HG02610 (cell line): ENCODE measurements at regions not wholly inside any gene's neighbourhood (a gene's known extent, or its start where the extent isn't known, plus 50 kb on each side); places are given as distances from the start of the nearest gene placed in this dataset.

Experiments
- ATAC-seq: cut with Tn5 transposase; IDR thresholded peaks from one replicate; pipeline ENCODE4 v1.9.1; 2021; ENCODE audit warnings: mild to moderate bottlenecking, moderate library complexity; ENCODE audit not compliant: unreplicated experiment

DNA sequence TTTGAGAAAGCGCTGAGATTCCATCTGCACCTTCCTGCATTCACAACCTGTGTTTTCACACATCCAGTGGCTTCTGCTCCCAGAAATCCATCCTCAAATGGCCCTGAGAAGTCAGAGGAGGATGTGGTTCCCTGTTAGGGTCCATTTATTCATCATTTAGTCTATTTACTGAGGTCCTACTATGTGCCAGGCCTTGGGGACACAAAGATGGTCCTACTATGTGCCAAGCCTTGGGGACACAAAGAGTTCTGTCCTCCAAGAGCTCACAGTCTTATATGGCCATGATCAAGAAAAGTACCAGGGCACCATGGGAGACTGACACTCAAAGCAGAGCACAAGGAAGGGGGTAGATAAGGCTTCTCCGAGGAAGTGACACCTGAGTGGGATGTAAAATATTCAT is 147.1 kb upstream of the ATP1B1 start:
- ATAC-seq = no peak

GRCh38 chr1:168960114-168960513 is 146.4 kb upstream of the ATP1B1 start:
- no peak for ATAC-seq

DNA sequence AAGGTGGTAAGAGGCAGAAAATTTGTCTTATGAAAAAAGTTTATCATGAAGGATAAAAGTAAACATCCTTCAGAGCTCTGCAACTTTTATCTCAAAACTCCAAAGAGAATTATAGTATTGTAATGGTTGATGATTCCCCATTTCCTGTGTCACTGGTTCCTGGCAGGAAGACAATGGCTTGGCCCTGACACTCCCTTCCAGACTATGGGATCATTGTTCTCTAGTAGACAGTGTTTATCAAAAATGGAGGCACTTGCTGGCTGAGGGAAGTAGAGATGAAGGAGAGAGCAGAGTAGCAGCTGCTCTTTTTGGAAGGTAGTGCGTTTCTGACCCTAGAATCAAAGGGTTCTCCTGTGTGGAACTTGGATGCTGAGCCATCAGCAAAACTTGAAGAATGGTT is 145.9 kb upstream of the ATP1B1 start:
- no peak for ATAC-seq

GRCh38 chr1:168963601-168964000 is 142.9 kb upstream of the ATP1B1 start:
- no peak for ATAC-seq

- no peak for ATAC-seq
Observed at GRCh38 chr1:168964478-168964877, 142.0 kb upstream of the ATP1B1 start.

DNA sequence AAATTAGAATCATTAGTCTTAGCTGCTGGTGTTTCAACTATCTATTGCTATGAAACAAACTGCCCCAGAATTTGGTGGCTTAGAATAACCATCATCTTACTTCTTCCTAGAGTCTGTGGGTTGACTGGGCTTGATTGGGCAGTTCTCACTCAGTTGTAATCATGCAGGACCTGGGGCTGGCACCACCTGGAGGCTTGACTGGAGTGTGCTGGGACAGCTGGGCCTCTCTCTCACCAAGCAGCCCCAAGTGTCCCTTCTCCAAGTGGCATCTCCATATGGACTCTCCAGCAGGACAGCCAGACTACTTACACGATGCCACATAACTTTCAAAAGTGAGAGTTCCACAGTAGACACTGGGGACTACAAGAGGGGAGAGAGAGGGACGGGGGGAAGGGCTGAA is 140.3 kb upstream of the ATP1B1 start:
- ATAC-seq = no peak

GRCh38 chr1:168966636-168967035 is 139.9 kb upstream of the ATP1B1 start:
- no peak for ATAC-seq

DNA sequence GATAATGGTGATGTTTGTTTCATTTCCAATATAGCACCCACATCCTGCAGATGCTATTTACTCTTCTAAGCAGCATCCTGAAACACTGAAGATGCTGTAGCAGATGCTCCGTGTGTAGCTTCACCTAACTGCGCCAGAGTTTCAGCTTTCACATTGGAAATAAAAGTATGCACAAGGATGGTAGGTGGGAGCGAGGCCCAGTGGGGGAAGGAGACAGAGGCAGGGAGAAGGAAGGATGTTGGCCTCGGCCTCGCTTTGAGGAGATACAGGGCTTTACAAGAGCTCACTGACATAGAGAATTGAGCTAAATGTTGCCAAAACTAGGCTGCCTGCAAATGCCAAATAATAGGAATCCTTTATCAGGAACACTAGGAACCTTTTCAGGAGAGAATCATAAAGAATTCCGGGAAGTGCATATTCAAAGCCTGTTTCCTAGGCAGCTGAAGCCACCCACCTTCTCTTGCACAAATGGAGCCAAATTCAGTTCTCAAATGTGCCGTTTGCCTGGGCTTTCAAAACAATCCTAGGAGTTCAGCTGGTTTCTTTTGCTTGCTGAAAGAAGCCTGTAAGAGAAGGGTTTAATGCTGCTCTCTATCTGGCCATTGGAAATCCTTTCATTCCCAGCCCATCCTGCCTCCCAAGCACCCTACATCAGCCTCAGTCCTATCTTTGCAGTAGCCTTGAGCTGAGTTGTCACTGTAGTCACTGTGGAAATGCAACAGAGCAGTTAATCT is 135.4 kb upstream of the ATP1B1 start:
- ATAC-seq = no peak

DNA sequence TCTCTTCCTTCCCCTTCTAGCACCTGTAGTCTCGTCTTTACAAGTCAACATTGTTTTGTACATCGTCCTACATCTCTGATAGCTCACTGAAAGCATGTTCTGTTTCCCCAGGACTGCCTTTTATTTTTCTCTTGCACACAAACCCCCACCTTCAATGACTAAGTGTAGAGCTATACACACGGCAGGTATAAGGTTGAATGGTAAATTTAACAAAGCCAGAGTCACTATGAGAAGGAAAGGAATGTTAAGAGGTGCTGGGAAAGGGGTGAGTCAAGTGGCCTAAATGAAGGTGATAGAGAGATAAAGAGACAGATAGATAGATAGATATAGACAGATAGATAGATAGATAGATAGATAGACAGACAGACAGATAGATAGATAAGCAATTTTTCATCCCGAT is 134.3 kb upstream of the ATP1B1 start:
- ATAC-seq = no peak

DNA sequence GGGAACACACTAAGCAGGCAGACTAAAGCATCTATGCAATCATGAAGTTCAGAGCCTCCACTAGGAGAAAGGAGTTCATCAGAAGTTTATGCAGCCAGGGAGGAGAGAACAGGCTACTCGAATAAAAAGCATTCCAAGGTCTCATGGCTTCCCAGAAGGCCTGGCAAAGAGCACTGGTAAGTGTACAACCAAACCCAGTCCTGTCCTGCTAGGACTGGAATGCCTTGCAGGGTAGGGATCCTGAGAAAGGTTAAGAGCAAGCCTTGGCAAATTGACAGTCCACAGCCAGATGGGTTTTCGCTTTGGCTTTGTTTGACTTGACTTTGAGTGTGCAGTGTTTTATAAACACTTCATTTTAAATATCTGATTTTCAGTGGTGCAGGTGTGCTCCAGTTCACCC is 133.6 kb upstream of the ATP1B1 start:
- no peak for ATAC-seq

DNA sequence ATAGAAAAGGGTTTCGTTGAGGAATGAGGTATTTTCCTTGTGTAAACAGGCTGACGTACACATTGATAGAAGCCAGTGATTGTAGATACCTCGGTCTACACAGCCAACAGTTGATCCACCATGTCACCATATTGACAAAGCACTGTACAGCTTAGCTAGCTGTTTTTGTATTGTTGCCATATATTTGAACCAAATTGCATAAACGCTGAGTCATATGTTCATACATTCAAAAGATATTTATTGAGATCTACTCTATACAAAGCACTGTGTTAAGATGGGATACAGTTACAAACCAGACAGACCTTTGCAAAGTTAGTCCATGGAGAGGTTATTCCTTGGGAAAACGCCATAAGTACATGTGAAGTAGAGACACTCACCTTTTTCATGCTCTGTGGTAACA is 132.4 kb upstream of the ATP1B1 start:
- no peak for ATAC-seq

- no peak for ATAC-seq
Observed at GRCh38 chr1:168974611-168975010, 131.9 kb upstream of the ATP1B1 start.

GRCh38 chr1:168976267-168976666 is 130.2 kb upstream of the ATP1B1 start:
- ATAC-seq = no peak

- no peak for ATAC-seq
Observed at GRCh38 chr1:168977618-168978017, 128.9 kb upstream of the ATP1B1 start.

DNA sequence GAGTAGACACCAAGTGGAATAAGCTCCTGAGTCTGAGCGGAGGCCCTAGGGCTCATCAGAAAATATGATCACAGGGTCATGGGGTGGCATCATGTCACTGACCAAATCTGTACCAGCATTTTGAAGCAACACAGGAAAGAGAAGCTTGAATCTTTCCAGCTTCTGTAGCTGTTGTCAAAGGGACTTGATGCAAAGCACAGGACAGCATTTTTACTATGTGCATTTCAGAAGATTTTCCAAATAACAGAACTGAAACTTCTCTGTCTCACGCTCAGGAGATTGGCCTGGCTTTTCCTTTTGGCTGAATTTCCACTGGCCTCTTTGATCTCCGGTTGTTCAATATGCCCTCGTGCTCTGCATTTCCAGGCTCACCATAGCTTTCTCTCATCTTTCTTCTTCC is 127.2 kb upstream of the ATP1B1 start:
- ATAC-seq = no peak

DNA sequence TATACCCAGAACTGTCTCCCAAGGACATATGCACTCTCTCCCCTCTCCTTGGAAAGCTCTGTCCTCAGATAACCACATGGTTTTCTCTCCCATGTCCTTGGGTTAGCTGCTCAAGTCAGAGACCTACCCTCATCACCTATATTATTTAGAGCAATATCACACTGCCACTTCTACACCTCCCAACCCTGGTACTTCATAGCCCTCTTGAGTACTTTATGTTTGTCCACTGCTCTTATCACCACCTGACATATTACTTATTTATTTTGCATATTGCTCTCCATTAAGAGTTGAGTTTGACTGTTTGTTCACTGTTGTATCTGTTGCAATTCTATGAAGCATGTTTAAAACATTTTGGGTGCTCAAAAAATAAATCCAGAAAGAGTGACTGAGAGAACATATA is 126.3 kb upstream of the ATP1B1 start:
- no peak for ATAC-seq

DNA sequence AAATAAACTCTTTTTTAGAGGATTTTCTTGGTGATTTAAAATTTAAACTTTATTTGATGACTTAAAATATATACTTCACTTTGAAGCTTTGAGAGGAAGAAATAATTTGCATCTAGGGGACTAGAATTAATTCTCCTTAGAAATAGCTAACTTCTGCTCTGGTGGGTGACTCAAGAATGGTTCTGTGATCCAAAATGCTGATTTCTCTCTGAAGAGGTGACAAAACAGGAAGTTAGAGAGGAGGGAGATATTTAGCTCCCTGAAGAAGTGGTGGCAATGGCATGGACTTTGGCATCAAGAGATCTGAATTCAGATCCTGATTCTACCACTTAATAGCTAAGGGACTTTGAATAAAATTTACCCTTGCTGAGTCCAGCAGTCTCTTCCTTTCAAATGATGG is 125.8 kb upstream of the ATP1B1 start:
- no peak for ATAC-seq

GRCh38 chr1:168982778-168983177 is 123.7 kb upstream of the ATP1B1 start:
- no peak for ATAC-seq

DNA sequence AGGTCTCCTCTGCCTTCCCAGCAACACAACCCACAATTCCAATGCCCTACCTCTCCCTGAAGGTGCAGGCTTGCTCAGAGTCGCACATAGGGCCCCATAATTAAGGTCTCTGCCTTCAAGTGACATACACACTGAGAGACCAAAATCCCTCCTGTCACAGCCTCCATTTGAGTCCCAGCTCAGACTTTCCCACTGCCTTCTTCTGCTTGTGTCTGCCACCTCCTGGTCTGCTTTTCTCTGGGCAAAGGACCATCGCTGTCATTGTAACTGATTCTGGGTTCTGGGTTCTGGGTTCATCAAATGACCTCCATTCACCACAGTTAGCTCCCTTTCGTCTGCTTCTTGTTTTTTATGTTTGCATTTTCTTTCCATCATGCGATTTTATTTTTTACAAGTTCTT is 119.2 kb upstream of the ATP1B1 start:
- ATAC-seq = no peak

GRCh38 chr1:168987923-168988322 is 118.6 kb upstream of the ATP1B1 start:
- ATAC-seq = no peak

- ATAC-seq = no peak
Observed at GRCh38 chr1:168989985-168990384, 116.5 kb upstream of the ATP1B1 start.

DNA sequence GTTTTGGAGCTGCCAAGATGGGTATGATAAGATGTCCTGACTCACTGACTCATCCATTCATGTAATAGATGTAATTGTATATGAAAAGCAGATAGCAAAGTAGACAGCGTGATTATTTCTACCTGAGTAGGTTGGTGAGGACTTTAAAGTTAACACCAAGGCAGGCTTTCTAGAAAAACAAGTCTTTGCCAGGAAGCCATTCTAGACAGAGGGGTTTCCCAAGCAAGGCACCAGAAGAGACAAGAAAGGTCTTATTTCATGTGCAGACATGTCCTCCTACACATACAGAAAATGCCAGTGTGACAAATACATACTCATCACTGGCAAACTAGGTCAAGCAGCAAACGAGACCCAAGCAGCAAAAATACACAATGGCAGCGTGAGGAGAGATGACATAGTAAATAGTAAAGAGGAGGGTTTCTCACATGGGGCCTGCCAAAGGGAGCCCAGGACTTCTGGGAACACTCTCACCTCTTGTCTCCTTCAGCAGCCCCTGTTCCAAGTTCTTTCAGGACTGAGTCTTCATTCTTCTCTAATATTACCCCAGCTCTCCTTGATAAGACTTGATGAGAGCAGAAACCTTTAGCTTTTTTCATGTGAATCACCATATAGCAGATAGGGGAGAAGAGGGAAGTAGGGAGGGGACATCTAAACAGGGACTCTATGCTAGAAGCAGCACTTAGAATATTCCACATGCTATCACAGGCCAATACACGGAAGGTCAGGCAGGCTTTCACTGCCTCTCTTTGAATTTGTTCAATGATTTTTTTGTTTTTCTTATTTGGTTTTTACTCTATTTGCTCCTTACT is 114.6 kb upstream of the ATP1B1 start:
- peak; percentile 49 for ATAC-seq
